ENCODE measurements at regions not wholly inside any gene's neighbourhood (a gene's known extent, or its start where the extent isn't known, plus 50 kb on each side); places are given as distances from the start of the nearest gene placed in this dataset.

DNA sequence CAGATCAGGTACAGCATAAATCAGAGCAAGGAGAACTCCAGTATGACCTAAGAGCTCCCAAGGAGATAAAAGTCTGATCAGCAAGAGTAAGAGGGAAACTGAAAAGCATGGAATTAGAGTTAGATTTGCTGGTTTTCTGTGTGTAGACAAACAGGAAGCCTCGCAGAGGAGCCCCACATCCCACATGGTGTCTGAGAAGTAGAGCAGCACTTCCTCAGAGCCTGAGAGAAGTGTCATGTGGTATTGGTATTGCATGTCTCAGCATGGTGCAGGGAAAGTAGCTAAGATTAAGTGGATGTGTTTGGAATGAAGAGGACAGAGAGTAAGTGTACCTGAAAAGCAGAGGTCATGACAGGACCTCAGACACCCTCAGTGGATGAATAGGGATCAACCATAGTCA lies 175.4 kb upstream of the GBE1 start:
- TF ChIP-seq EZH2 (IDR thresholded peaks at IDR 0.05; ENCODE audit: low read length, unreplicated experiment), result no peak
- TF ChIP-seq, protein P1, sequence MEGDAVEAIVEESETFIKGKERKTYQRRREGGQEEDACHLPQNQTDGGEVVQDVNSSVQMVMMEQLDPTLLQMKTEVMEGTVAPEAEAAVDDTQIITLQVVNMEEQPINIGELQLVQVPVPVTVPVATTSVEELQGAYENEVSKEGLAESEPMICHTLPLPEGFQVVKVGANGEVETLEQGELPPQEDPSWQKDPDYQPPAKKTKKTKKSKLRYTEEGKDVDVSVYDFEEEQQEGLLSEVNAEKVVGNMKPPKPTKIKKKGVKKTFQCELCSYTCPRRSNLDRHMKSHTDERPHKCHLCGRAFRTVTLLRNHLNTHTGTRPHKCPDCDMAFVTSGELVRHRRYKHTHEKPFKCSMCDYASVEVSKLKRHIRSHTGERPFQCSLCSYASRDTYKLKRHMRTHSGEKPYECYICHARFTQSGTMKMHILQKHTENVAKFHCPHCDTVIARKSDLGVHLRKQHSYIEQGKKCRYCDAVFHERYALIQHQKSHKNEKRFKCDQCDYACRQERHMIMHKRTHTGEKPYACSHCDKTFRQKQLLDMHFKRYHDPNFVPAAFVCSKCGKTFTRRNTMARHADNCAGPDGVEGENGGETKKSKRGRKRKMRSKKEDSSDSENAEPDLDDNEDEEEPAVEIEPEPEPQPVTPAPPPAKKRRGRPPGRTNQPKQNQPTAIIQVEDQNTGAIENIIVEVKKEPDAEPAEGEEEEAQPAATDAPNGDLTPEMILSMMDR (conservative IDR thresholded peaks at IDR 0.05; ENCODE audit: low read depth, low read length), result no peak

All from PC-3 (cell line).